ENCODE measurements at regions not wholly inside any gene's neighbourhood (a gene's known extent, or its start where the extent isn't known, plus 50 kb on each side); places are given as distances from the start of the nearest gene placed in this dataset.
"Not testable (repeated sequence)": the region's sequence is repeated elsewhere in the genome, so short reads cannot be mapped to it uniquely, and the experiment has no call there.

GRCh38 chr1:60947367-60947766 is 135.0 kb upstream of the NFIA start:
- WGBS, 2 donors: 93 to 96% methylated on average over 3 of the region's 3 CpGs
- H3K9me3 ChIP-seq: no peaks in the 10 kb centered on the region
- no peak for TF ChIP-seq CTCF (IDR thresholded peaks at IDR 0.05)
- TF ChIP-seq POLR2AphosphoS5 (IDR thresholded peaks at IDR 0.05): no peak
- no peak for TF ChIP-seq POLR2A (IDR thresholded peaks at IDR 0.05)
- TF ChIP-seq EP300 (IDR thresholded peaks at IDR 0.05): no peak
- no peak for DNase-seq
- H3K36me3 ChIP-seq: no peaks in the 10 kb centered on the region
- intact Hi-C loops (cut with DNase I): no loop called here
- no peak overlapping the region for H3K4me3 ChIP-seq
- H3K27me3 ChIP-seq: no peaks in the 10 kb centered on the region
- no peaks in the 10 kb centered on the region for H3K4me1 ChIP-seq
- no peak overlapping the region for H3K27ac ChIP-seq

- WGBS, 2 donors: 82 to 91% methylated on average over 8 of the region's 8 CpGs
- no peak overlapping the region for H3K27ac ChIP-seq
- H3K36me3 ChIP-seq: no peaks in the 10 kb centered on the region
- H3K27me3 ChIP-seq: no peaks in the 10 kb centered on the region
- no peak overlapping the region for H3K4me3 ChIP-seq
- TF ChIP-seq POLR2AphosphoS5 (IDR thresholded peaks at IDR 0.05) (no peak), EP300 (IDR thresholded peaks at IDR 0.05) (no peak), CTCF (IDR thresholded peaks at IDR 0.05) (no peak), POLR2A (IDR thresholded peaks at IDR 0.05) (no peak)
- no peaks in the 10 kb centered on the region for H3K9me3 ChIP-seq
- intact Hi-C loops (cut with DNase I): no loop called here
- H3K4me1 ChIP-seq: no peaks in the 10 kb centered on the region
- no peak for DNase-seq
Measured at GRCh38 chr1:60942896-60943638, 139.3 kb upstream of the NFIA start.

GRCh38 chr1:60942291-60942690 is 140.1 kb upstream of the NFIA start:
- Histone ChIP-seq H3K27me3 (no peaks in the 10 kb centered on the region), H3K27ac (no peak overlapping the region), H3K36me3 (no peaks in the 10 kb centered on the region), H3K4me3 (no peak overlapping the region), H3K4me1 (no peaks in the 10 kb centered on the region), H3K9me3 (no peaks in the 10 kb centered on the region)
- TF ChIP-seq EP300 (IDR thresholded peaks at IDR 0.05): no peak
- TF ChIP-seq POLR2A (IDR thresholded peaks at IDR 0.05): no peak
- no peak for TF ChIP-seq CTCF (IDR thresholded peaks at IDR 0.05)
- TF ChIP-seq POLR2AphosphoS5 (IDR thresholded peaks at IDR 0.05): no peak
- intact Hi-C loops (cut with DNase I): no loop called here
- WGBS, 2 donors: 94% methylated on average over 2 of the region's 2 CpGs
- DNase-seq: no peak

GRCh38 chr1:60940685-60941084 is 141.7 kb upstream of the NFIA start:
- H3K27me3 ChIP-seq; DNase-seq; H3K27ac ChIP-seq; H3K4me1 ChIP-seq; H3K36me3 ChIP-seq; H3K4me3 ChIP-seq; intact Hi-C loops (cut with DNase I); H3K9me3 ChIP-seq: not testable (repeated sequence)
- WGBS, 2 donors: 76 to 79% methylated on average over 2 of the region's 2 CpGs

GRCh38 chr1:60937720-60938119 is 144.6 kb upstream of the NFIA start:
- TF ChIP-seq POLR2AphosphoS5 (IDR thresholded peaks at IDR 0.05) (no peak), CTCF (IDR thresholded peaks at IDR 0.05) (no peak), EP300 (IDR thresholded peaks at IDR 0.05) (no peak), POLR2A (IDR thresholded peaks at IDR 0.05) (no peak)
- H3K9me3 ChIP-seq: no peaks in the 10 kb centered on the region
- 89 to 94% methylated on average over 5 of the region's 5 CpGs for WGBS, 2 donors

More at GRCh38 chr1:60937720-60938119, 144.6 kb upstream of the NFIA start:
- intact Hi-C loops (cut with DNase I): no loop called here
- no peak overlapping the region for H3K27ac ChIP-seq
- no peak overlapping the region for H3K4me3 ChIP-seq
- peaks cover 0 to 9% (median 4%) of the 10 kb centered on the region in 4 donors for H3K4me1 ChIP-seq
- no peak for DNase-seq
- no peaks in the 10 kb centered on the region for H3K36me3 ChIP-seq
- no peaks in the 10 kb centered on the region for H3K27me3 ChIP-seq
